Neural crest cell (in vitro differentiated cells): ENCODE measurements at regions not wholly inside any gene's neighbourhood (a gene's known extent, or its start where the extent isn't known, plus 50 kb on each side); places are given as distances from the start of the nearest gene placed in this dataset.

ENCODE experiments used
- DNase-seq: peaks from one replicate; pipeline ENCODE4 v3.0.0; 2021; ENCODE audit warnings: low read depth, mixed read lengths, low spot score
- H3K27ac Mint-ChIP-seq: one replicate; pipeline ENCODE4 v1.8.0; 2021; ENCODE audit warnings: mild to moderate bottlenecking, mixed read lengths; ENCODE audit not compliant: unreplicated experiment
- H3K27me3 Mint-ChIP-seq: 2 replicates; pipeline ENCODE4 v1.8.0; 2021; ENCODE audit warnings: low read depth, mild to moderate bottlenecking, mixed read lengths
- H3K36me3 Mint-ChIP-seq: 2 replicates; pipeline ENCODE4 v1.8.0; 2021; ENCODE audit warnings: low read depth, mild to moderate bottlenecking, mixed read lengths
- H3K4me1 Mint-ChIP-seq: 2 replicates; pipeline ENCODE4 v1.8.0; 2021; ENCODE audit warnings: mixed read lengths
- H3K4me3 Mint-ChIP-seq: one replicate; pipeline ENCODE4 v1.8.0; 2021; ENCODE audit warnings: mild to moderate bottlenecking, mixed read lengths
- H3K9me3 Mint-ChIP-seq: 2 replicates; pipeline ENCODE4 v1.8.0; 2021; ENCODE audit warnings: mixed read lengths
- CTCF ChIP-seq: fragments of 200-600 bp; sonication (generic); conservative IDR thresholded peaks from 2 replicates; pipeline ENCODE4 v1.5.0; 2021; ENCODE audit warnings: antibody characterized with exemption, mild to moderate bottlenecking

- Mint-ChIP-seq H3K27me3 (no peaks in the 10 kb centered on the region), H3K27ac (no peak overlapping the region), H3K9me3 (no peaks in the 10 kb centered on the region), H3K36me3 (no peaks in the 10 kb centered on the region), H3K4me3 (no peak overlapping the region), H3K4me1 (peaks cover 5% of the 10 kb centered on the region)
- no peak for DNase-seq
- TF ChIP-seq CTCF, result no peak
Observed at GRCh38 chr6:121743691-121744090, 308.2 kb downstream of the GJA1 start.

GRCh38 chr6:121748376-121748775 is 312.9 kb downstream of the GJA1 start:
- peak overlapping the region; percentile 25 for H3K27ac Mint-ChIP-seq
- H3K36me3 Mint-ChIP-seq, result peaks cover 3% of the 10 kb centered on the region
- no peak for DNase-seq
- TF ChIP-seq CTCF, result no peak
- peaks cover 3% of the 10 kb centered on the region for H3K9me3 Mint-ChIP-seq
- H3K4me1 Mint-ChIP-seq, result peaks cover 5% of the 10 kb centered on the region
- H3K4me3 Mint-ChIP-seq, result no peak overlapping the region
- H3K27me3 Mint-ChIP-seq, result no peaks in the 10 kb centered on the region

GRCh38 chr6:121748850-121749249 is 313.4 kb downstream of the GJA1 start:
- TF ChIP-seq CTCF, result no peak
- Mint-ChIP-seq H3K36me3 (peaks cover 3% of the 10 kb centered on the region), H3K27ac (peak overlapping the region; percentile 29), H3K27me3 (no peaks in the 10 kb centered on the region), H3K4me3 (no peak overlapping the region), H3K4me1 (peaks cover 4% of the 10 kb centered on the region), H3K9me3 (peaks cover 3% of the 10 kb centered on the region)
- DNase-seq, result no peak

- H3K27me3 Mint-ChIP-seq, result no peaks in the 10 kb centered on the region
- H3K27ac Mint-ChIP-seq, result no peak overlapping the region
- H3K4me3 Mint-ChIP-seq, result no peak overlapping the region
- H3K9me3 Mint-ChIP-seq, result peaks cover 3% of the 10 kb centered on the region
- DNase-seq, result no peak
- no peak for TF ChIP-seq CTCF
- peaks cover 3% of the 10 kb centered on the region for H3K36me3 Mint-ChIP-seq
- H3K4me1 Mint-ChIP-seq, result no peaks in the 10 kb centered on the region
Observed at GRCh38 chr6:121755485-121755884, 320.0 kb downstream of the GJA1 start.

GRCh38 chr6:121756666-121757065 is 321.2 kb downstream of the GJA1 start:
- DNase-seq, result no peak
- H3K4me1 Mint-ChIP-seq, result no peaks in the 10 kb centered on the region
- peaks cover 1% of the 10 kb centered on the region for H3K9me3 Mint-ChIP-seq
- H3K27me3 Mint-ChIP-seq, result no peaks in the 10 kb centered on the region
- TF ChIP-seq CTCF, result no peak
- no peak overlapping the region for H3K27ac Mint-ChIP-seq
- no peak overlapping the region for H3K4me3 Mint-ChIP-seq
- peaks cover 3% of the 10 kb centered on the region for H3K36me3 Mint-ChIP-seq

GRCh38 chr6:121759370-121759769 is 323.9 kb downstream of the GJA1 start:
- Mint-ChIP-seq H3K4me3 (no peak overlapping the region), H3K27me3 (no peaks in the 10 kb centered on the region), H3K27ac (no peak overlapping the region), H3K9me3 (peaks cover 3% of the 10 kb centered on the region), H3K4me1 (no peaks in the 10 kb centered on the region), H3K36me3 (no peaks in the 10 kb centered on the region)
- no peak for TF ChIP-seq CTCF
- no peak for DNase-seq
